CD4-positive, alpha-beta T cell (primary cell): ENCODE measurements at regions not wholly inside any gene's neighbourhood (a gene's known extent, or its start where the extent isn't known, plus 50 kb on each side); places are given as distances from the start of the nearest gene placed in this dataset.

Experiments used
- ATAC-seq: fragments of 200-7000 bp; cut with Tn5 transposase; one replicate; pipeline ENCODE4 v1.10.0; 2022; ENCODE audit warnings: mild to moderate bottlenecking; ENCODE audit not compliant: poor library complexity
- CTCF ChIA-PET: fragments of 350-600 bp; sonication (Branson Sonifier 250); formaldehyde crosslinking; loops from one replicate; lab custom pipeline; 2021; ENCODE audit warnings: antibody characterized with exemption, inconsistent platforms; lab: Charles Lee
- POLR2A ChIA-PET: fragments of 350-600 bp; sonication (Branson Sonifier 250); formaldehyde crosslinking; loops from one replicate; lab custom pipeline; 2021; ENCODE audit warnings: antibody characterized with exemption, inconsistent platforms; lab: Charles Lee
- DNase-seq, 14 experiments: peaks; one replicate each; pipeline ENCODE4 v3.0.0-alpha.2; 2013 to 2020; ENCODE audit warnings: mixed read lengths in 2 of 14
- H3K27ac ChIP-seq, 2 donors: one replicate each; pipeline versions ENCODE4 v1.5.1 to v1.7.0; 2013; ENCODE audit warnings: low read length in 2 of 2, low read depth in 1 of 2, mild to moderate bottlenecking in 1 of 2
- H3K27me3 ChIP-seq, 2 experiments: 1 replicate in 1 of 2; 2 replicates in 1 of 2; pipeline versions ENCODE4 v1.6.1 to v1.7.0; 2013; ENCODE audit warnings: low read length in 2 of 2, control low read depth in 1 of 2, mild to moderate bottlenecking in 1 of 2, moderate library complexity in 1 of 2; ENCODE audit not compliant: insufficient read depth in 2 of 2, control insufficient read depth in 1 of 2
- H3K36me3 ChIP-seq: one replicate; pipeline ENCODE4 v1.6.1; 2013; ENCODE audit warnings: low read length, control low read depth; ENCODE audit not compliant: insufficient read depth
- H3K4me1 ChIP-seq: one replicate; pipeline ENCODE4 v1.6.1; 2013; ENCODE audit warnings: low read length, control low read depth; ENCODE audit not compliant: insufficient read depth
- H3K4me3 ChIP-seq: one replicate; pipeline ENCODE4 v1.5.1; 2013; ENCODE audit warnings: mild to moderate bottlenecking, low read length, moderate library complexity
- H3K9me3 ChIP-seq, 2 experiments: 1 replicate in 1 of 2; 2 replicates in 1 of 2; pipeline versions ENCODE4 v1.6.1 to v1.7.0; 2013; ENCODE audit warnings: low read length in 2 of 2, mild to moderate bottlenecking in 2 of 2, control low read depth in 1 of 2, moderate library complexity in 1 of 2; ENCODE audit not compliant: control insufficient read depth in 1 of 2, insufficient read depth in 1 of 2
- H3K27ac Mint-ChIP-seq: one replicate; pipeline ENCODE4 v1.8.0; 2020; ENCODE audit warnings: mixed read lengths
- H3K27me3 Mint-ChIP-seq: one replicate; pipeline ENCODE4 v1.8.0; 2021; ENCODE audit warnings: mixed read lengths
- H3K36me3 Mint-ChIP-seq: one replicate; pipeline ENCODE4 v1.8.0; 2021; ENCODE audit warnings: low read depth, mixed read lengths
- H3K4me1 Mint-ChIP-seq: one replicate; pipeline ENCODE4 v1.8.0; 2021; ENCODE audit warnings: low read depth, mixed read lengths
- H3K4me3 Mint-ChIP-seq: one replicate; pipeline ENCODE4 v1.8.0; 2020; ENCODE audit warnings: mild to moderate bottlenecking, mixed read lengths
- H3K9me3 Mint-ChIP-seq: one replicate; pipeline ENCODE4 v1.8.0; 2020; ENCODE audit warnings: mixed read lengths
- intact Hi-C, 2 experiments: fragments of 100-400 bp; cut with DNase I in 1 of 2; cut with micrococcal nuclease in 1 of 2; formaldehyde crosslinking; loops; one replicate each; pipeline versions ENCODE4 v1.15.1 to v1.9.0; 2023 to 2025; cut with DNase I, micrococcal nuclease
- TF ChIP-seq, protein P1 (sequence below): fragments of 200-600 bp; IDR thresholded peaks from one replicate; pipeline ENCODE4 v1.8.0; 2022; ENCODE audit warnings: antibody characterized with exemption, mild to moderate bottlenecking

DNA sequence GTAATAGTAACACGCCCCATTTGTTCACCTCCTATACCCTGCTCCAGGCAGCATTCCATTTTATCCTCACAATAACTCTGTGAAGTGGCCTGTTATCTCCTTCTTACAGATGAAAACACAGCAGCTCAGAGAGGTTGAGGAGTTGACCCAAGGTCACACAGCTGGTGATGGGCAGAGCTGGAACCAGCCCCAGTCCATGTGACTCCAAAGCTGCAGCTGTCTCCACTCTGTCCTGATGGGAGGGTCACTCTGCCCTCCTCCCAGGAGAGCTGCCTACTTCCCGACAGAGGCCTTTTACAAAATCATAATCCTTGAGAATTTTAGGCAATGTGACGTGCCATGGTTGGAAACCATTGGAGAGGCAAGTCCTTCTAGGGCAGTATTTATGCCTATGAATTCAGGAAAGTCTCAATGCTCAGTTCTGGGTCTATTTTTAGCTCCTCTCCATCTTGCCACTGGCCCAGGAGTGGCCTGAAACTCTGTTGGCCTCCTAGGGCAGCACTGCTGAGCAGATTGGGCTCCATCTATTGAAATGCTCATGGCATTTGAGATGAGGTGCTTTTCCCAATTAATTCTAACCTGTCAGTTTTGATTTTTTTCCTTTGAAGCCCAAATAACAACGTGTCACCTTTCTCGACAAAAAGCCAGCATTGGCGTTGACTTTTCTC, 50.1 kb upstream of the KCNK12 start:
- ChIA-PET CTCF (no interaction called here), POLR2A (no interaction called here)
- H3K27me3 Mint-ChIP-seq = peaks cover 5% of the 10 kb centered on the region

More for the DNA sequence above, 50.1 kb upstream of the KCNK12 start:
- no peaks in the 10 kb centered on the region for H3K9me3 ChIP-seq
- intact Hi-C loops = no loop called here
- no peaks in the 10 kb centered on the region for H3K36me3 ChIP-seq
- Mint-ChIP-seq H3K4me3 (no peak overlapping the region), H3K4me1 (no peaks in the 10 kb centered on the region), H3K9me3 (no peaks in the 10 kb centered on the region), H3K36me3 (no peaks in the 10 kb centered on the region), H3K27ac (no peak overlapping the region)
- H3K27ac ChIP-seq = no peak overlapping the region
- DNase-seq = no peak
- ATAC-seq = no peak
- H3K4me3 ChIP-seq = no peak overlapping the region
- TF ChIP-seq, protein P1, sequence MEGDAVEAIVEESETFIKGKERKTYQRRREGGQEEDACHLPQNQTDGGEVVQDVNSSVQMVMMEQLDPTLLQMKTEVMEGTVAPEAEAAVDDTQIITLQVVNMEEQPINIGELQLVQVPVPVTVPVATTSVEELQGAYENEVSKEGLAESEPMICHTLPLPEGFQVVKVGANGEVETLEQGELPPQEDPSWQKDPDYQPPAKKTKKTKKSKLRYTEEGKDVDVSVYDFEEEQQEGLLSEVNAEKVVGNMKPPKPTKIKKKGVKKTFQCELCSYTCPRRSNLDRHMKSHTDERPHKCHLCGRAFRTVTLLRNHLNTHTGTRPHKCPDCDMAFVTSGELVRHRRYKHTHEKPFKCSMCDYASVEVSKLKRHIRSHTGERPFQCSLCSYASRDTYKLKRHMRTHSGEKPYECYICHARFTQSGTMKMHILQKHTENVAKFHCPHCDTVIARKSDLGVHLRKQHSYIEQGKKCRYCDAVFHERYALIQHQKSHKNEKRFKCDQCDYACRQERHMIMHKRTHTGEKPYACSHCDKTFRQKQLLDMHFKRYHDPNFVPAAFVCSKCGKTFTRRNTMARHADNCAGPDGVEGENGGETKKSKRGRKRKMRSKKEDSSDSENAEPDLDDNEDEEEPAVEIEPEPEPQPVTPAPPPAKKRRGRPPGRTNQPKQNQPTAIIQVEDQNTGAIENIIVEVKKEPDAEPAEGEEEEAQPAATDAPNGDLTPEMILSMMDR = no peak
- H3K27me3 ChIP-seq = no peaks in the 10 kb centered on the region
- no peaks in the 10 kb centered on the region for H3K4me1 ChIP-seq
